Mesenchymal stem cell (in vitro differentiated cells and primary cell): ENCODE measurements at regions not wholly inside any gene's neighbourhood (a gene's known extent, or its start where the extent isn't known, plus 50 kb on each side); places are given as distances from the start of the nearest gene placed in this dataset.
A peak's percentile ranks its signal among the peaks of the same experiment; 100 is the strongest.

Experiments
- DNase-seq: peaks from one replicate; pipeline ENCODE4 v3.0.0-alpha.2; 2013
- H2AFZ ChIP-seq: one replicate; pipeline ENCODE4 v1.6.1; 2013; ENCODE audit warnings: low read depth, mild to moderate bottlenecking, control low read depth, inconsistent platforms, low read length, moderate library complexity
- H2AK5ac ChIP-seq: 2 replicates; pipeline ENCODE4 v1.6.1; 2013; ENCODE audit warnings: low read length, moderate library complexity, mild to moderate bottlenecking, inconsistent platforms; ENCODE audit not compliant: severe bottlenecking
- H2BK120ac ChIP-seq: one replicate; pipeline ENCODE4 v1.6.1; 2013; ENCODE audit warnings: low read depth, mild to moderate bottlenecking, inconsistent platforms, low read length, moderate library complexity
- H2BK12ac ChIP-seq, 2 experiments: one replicate each; pipeline ENCODE4 v1.6.1; 2013; ENCODE audit warnings: inconsistent platforms in 2 of 2, low read length in 2 of 2, mild to moderate bottlenecking in 2 of 2, moderate library complexity in 2 of 2, control low read depth in 1 of 2
- H2BK15ac ChIP-seq: one replicate; pipeline ENCODE4 v1.6.1; 2013; ENCODE audit warnings: mild to moderate bottlenecking, low read depth, inconsistent platforms; ENCODE audit not compliant: poor library complexity, severe bottlenecking
- H2BK5ac ChIP-seq: 2 replicates; pipeline ENCODE4 v1.6.1; 2013; ENCODE audit warnings: low read depth, mild to moderate bottlenecking, low read length, control low read depth, inconsistent platforms; ENCODE audit not compliant: poor library complexity, severe bottlenecking
- H3K14ac ChIP-seq, 2 experiments: one replicate each; pipeline ENCODE4 v1.6.1; 2013; ENCODE audit warnings: inconsistent platforms in 2 of 2, low read length in 2 of 2, control low read depth in 1 of 2, mild to moderate bottlenecking in 1 of 2, moderate library complexity in 1 of 2
- H3K18ac ChIP-seq, 2 experiments: one replicate each; pipeline ENCODE4 v1.6.1; 2013; ENCODE audit warnings: inconsistent platforms in 2 of 2, low read length in 2 of 2, control low read depth in 1 of 2, low read depth in 1 of 2, mild to moderate bottlenecking in 1 of 2
- H3K23ac ChIP-seq, 2 experiments: one replicate each; pipeline ENCODE4 v1.6.1; 2013; ENCODE audit warnings: inconsistent platforms in 2 of 2, low read length in 2 of 2, mild to moderate bottlenecking in 2 of 2, moderate library complexity in 2 of 2, control low read depth in 1 of 2
- H3K27ac ChIP-seq: 2 replicates; pipeline ENCODE4 v1.5.1; 2013; ENCODE audit warnings: mild to moderate bottlenecking, moderate library complexity, low read length, control low read depth, inconsistent platforms; ENCODE audit not compliant: poor library complexity, severe bottlenecking
- H3K27me3 ChIP-seq, 2 experiments: 2 replicates each; pipeline versions ENCODE4 v1.6.1 to v1.7.0; 2013; ENCODE audit warnings: low read length in 2 of 2, mild to moderate bottlenecking in 2 of 2, moderate library complexity in 2 of 2, control low read depth in 1 of 2, inconsistent platforms in 1 of 2; ENCODE audit not compliant: control insufficient read depth in 1 of 2, insufficient read depth in 1 of 2
- H3K36me3 ChIP-seq, 2 experiments: 2 replicates each; pipeline versions ENCODE4 v1.6.1 to v1.7.0; 2013; ENCODE audit warnings: low read length in 2 of 2, control low read depth in 1 of 2, inconsistent platforms in 1 of 2, low read depth in 1 of 2, mild to moderate bottlenecking in 1 of 2; ENCODE audit not compliant: insufficient read depth in 2 of 2, control insufficient read depth in 1 of 2
- H3K4ac ChIP-seq, 2 experiments: one replicate each; pipeline ENCODE4 v1.6.1; 2013; ENCODE audit warnings: inconsistent platforms in 2 of 2, low read length in 2 of 2, mild to moderate bottlenecking in 2 of 2, moderate library complexity in 2 of 2, control low read depth in 1 of 2, low read depth in 1 of 2
- H3K4me1 ChIP-seq: 2 replicates; pipeline ENCODE4 v1.6.1; 2013; ENCODE audit warnings: low read depth, low read length, control low read depth; ENCODE audit not compliant: control insufficient read depth, insufficient read depth
- H3K4me2 ChIP-seq: 2 replicates; pipeline ENCODE4 v1.6.1; 2013; ENCODE audit warnings: low read length, mild to moderate bottlenecking, inconsistent platforms; ENCODE audit not compliant: poor library complexity, severe bottlenecking
- H3K4me3 ChIP-seq, 2 experiments: 2 replicates each; pipeline versions ENCODE4 v1.5.1 to v1.7.0; 2013; ENCODE audit warnings: low read length in 2 of 2, mild to moderate bottlenecking in 2 of 2, control low read depth in 1 of 2, low read depth in 1 of 2; ENCODE audit not compliant: insufficient read depth in 1 of 2
- H3K79me1 ChIP-seq: replicated peaks from 2 replicates; pipeline ENCODE4 v1.6.1; 2013; ENCODE audit warnings: mild to moderate bottlenecking, control low read depth, low read length, inconsistent platforms; ENCODE audit not compliant: poor library complexity, severe bottlenecking
- H3K9ac ChIP-seq: 2 replicates; pipeline ENCODE4 v1.7.0; 2013; ENCODE audit warnings: mild to moderate bottlenecking, low read length, moderate library complexity
- H3K9me3 ChIP-seq: 2 replicates; pipeline ENCODE4 v1.7.0; 2013; ENCODE audit warnings: mild to moderate bottlenecking, low read length; ENCODE audit not compliant: control insufficient read depth
- H4K8ac ChIP-seq: one replicate; pipeline ENCODE4 v1.6.1; 2013; ENCODE audit warnings: inconsistent platforms, mild to moderate bottlenecking, low read length, moderate library complexity
- H4K91ac ChIP-seq: one replicate; pipeline ENCODE4 v1.6.1; 2013; ENCODE audit warnings: mild to moderate bottlenecking, low read length, inconsistent platforms
- WGBS: methylation state at CpG from one replicate; pipeline ENCODE4 v1.1.7; 2013; ENCODE audit warnings: mixed read lengths; 5-methylcytosine and 5-hydroxymethylcytosine counted together

GRCh38 chr19:32040236-32040635 lies 305.2 kb upstream of the ZNF507 start:
- Histone ChIP-seq H3K9ac (no peak overlapping the region), H3K14ac (no peak overlapping the region), H2AFZ (no peak overlapping the region), H3K79me1 (no peaks in the 10 kb centered on the region), H2BK5ac (no peak overlapping the region), H3K4me3 (no peak overlapping the region), H3K4me1 (no peaks in the 10 kb centered on the region), H2BK120ac (no peak overlapping the region), H4K8ac (no peak overlapping the region), H2AK5ac (no peak overlapping the region), H3K9me3 (no peaks in the 10 kb centered on the region), H3K4ac (no peak overlapping the region), H3K36me3 (no peaks in the 10 kb centered on the region), H3K18ac (no peak overlapping the region), H3K27ac (no peak overlapping the region), H3K23ac (no peak overlapping the region), H4K91ac (no peak overlapping the region), H2BK12ac (no peak overlapping the region), H3K27me3 (peaks cover 4 to 66% of the 10 kb centered on the region in 2 experiments), H2BK15ac (no peak overlapping the region), H3K4me2 (no peak overlapping the region)
- WGBS, result 3% methylated on average over 5 of the region's 5 CpGs
- DNase-seq, result no peak

- 5% methylated on average over 16 of the region's 23 CpGs for WGBS
- Histone ChIP-seq H4K8ac (no peak overlapping the region), H3K4me3 (peak overlapping the region in 1 of 2 experiments; percentile 67), H3K36me3 (no peaks in the 10 kb centered on the region), H3K23ac (no peak overlapping the region), H2BK15ac (no peak overlapping the region), H2AFZ (no peak overlapping the region), H3K79me1 (no peaks in the 10 kb centered on the region), H3K27ac (no peak overlapping the region), H3K4me1 (no peaks in the 10 kb centered on the region), H2BK5ac (no peak overlapping the region), H3K4ac (no peak overlapping the region), H3K27me3 (peaks cover 4 to 62% of the 10 kb centered on the region in 2 experiments), H2BK120ac (no peak overlapping the region), H3K18ac (no peak overlapping the region), H3K9me3 (no peaks in the 10 kb centered on the region), H4K91ac (no peak overlapping the region), H2AK5ac (no peak overlapping the region), H3K9ac (peak overlapping the region; percentile 12), H3K14ac (no peak overlapping the region), H2BK12ac (no peak overlapping the region), H3K4me2 (no peak overlapping the region)
- peak; percentile 41 for DNase-seq
Measured at GRCh38 chr19:32041681-32042292, 303.6 kb upstream of the ZNF507 start.

- Histone ChIP-seq H3K4me3 (no peak overlapping the region), H2BK120ac (no peak overlapping the region), H3K27me3 (peaks cover 0 to 26% of the 10 kb centered on the region in 2 experiments), H3K9ac (no peak overlapping the region), H3K23ac (no peak overlapping the region), H2AK5ac (no peak overlapping the region), H3K18ac (no peak overlapping the region), H3K4ac (no peak overlapping the region), H3K4me1 (no peaks in the 10 kb centered on the region), H4K91ac (no peak overlapping the region), H3K79me1 (no peaks in the 10 kb centered on the region), H2BK12ac (no peak overlapping the region), H3K14ac (no peak overlapping the region), H3K9me3 (no peaks in the 10 kb centered on the region), H2BK15ac (no peak overlapping the region), H3K4me2 (no peak overlapping the region), H3K36me3 (no peaks in the 10 kb centered on the region), H2AFZ (no peak overlapping the region), H2BK5ac (no peak overlapping the region), H4K8ac (no peak overlapping the region), H3K27ac (no peak overlapping the region)
- no peak for DNase-seq
- WGBS, result 67% methylated on average over 5 of the region's 5 CpGs
Measured at GRCh38 chr19:32047788-32048187, 297.6 kb upstream of the ZNF507 start.

- H3K36me3 ChIP-seq, result no peaks in the 10 kb centered on the region
- DNase-seq, result peak; percentile 7
- H3K4ac ChIP-seq, result no peak overlapping the region
- no peak overlapping the region for H2BK120ac ChIP-seq
- no peak overlapping the region for H3K18ac ChIP-seq
- H3K4me3 ChIP-seq, result no peak overlapping the region
- no peak overlapping the region for H2AFZ ChIP-seq
- no peak overlapping the region for H2BK5ac ChIP-seq
- H3K27ac ChIP-seq, result no peak overlapping the region
- H3K14ac ChIP-seq, result no peak overlapping the region
- H3K23ac ChIP-seq, result no peak overlapping the region
- no peaks in the 10 kb centered on the region for H3K79me1 ChIP-seq
- 62% methylated on average over 3 of the region's 3 CpGs for WGBS
- no peak overlapping the region for H3K4me2 ChIP-seq
- no peak overlapping the region for H2AK5ac ChIP-seq
- H3K4me1 ChIP-seq, result no peaks in the 10 kb centered on the region
- H3K9ac ChIP-seq, result no peak overlapping the region
- no peak overlapping the region for H4K91ac ChIP-seq
- no peak overlapping the region for H2BK12ac ChIP-seq
- H2BK15ac ChIP-seq, result no peak overlapping the region
- peaks cover 0 to 23% of the 10 kb centered on the region in 2 experiments for H3K27me3 ChIP-seq
- H3K9me3 ChIP-seq, result no peaks in the 10 kb centered on the region
- H4K8ac ChIP-seq, result no peak overlapping the region
Measured at GRCh38 chr19:32053376-32053775, 292.0 kb upstream of the ZNF507 start.
